ENCODE measurements at regions not wholly inside any gene's neighbourhood (a gene's known extent, or its start where the extent isn't known, plus 50 kb on each side); places are given as distances from the start of the nearest gene placed in this dataset.

DNA sequence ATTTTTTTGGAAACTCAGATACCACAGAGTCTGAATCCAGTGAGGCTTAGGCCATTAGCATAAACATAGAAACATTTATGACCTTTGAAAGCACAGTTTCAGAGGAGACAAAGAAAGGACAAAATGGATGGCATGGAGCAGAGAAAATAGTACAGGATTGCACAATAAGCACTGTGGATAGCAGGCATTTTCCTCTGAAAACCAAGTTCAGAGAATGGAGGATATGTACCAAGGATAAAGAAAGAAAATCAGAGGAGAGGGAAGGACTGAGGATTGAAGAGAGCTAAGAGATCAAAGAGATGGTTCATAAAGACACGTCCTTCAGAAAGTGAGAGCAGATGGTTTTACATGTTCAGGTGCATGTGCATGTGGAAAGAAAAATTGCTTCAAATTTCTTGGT lies 707.2 kb upstream of the CELF2 start:
- DNase-seq (ENCODE audit: low read depth in 2 of 2, low spot score in 1 of 2): no peak

DNA sequence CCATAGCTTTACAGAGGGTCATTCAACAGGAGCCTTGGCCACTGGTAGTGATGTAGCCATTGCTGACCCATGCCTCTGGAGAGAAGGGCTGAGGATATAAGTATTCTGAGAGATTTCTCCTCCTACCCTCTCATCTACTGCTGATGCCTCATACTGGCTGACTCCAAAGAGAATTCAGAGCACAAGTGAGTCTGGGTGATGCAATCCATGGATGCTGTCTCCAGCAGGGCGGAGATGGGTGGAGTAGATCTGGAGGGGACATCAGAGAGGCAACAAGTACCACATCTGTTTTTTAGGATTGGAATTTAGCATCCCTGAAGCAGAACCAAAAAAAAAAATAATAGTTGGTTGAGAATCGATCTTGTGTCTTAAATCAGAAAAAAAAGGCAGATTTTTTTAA lies 705.7 kb upstream of the CELF2 start:
- DNase-seq (ENCODE audit: low read depth in 2 of 2, low spot score in 1 of 2): no peak

DNA sequence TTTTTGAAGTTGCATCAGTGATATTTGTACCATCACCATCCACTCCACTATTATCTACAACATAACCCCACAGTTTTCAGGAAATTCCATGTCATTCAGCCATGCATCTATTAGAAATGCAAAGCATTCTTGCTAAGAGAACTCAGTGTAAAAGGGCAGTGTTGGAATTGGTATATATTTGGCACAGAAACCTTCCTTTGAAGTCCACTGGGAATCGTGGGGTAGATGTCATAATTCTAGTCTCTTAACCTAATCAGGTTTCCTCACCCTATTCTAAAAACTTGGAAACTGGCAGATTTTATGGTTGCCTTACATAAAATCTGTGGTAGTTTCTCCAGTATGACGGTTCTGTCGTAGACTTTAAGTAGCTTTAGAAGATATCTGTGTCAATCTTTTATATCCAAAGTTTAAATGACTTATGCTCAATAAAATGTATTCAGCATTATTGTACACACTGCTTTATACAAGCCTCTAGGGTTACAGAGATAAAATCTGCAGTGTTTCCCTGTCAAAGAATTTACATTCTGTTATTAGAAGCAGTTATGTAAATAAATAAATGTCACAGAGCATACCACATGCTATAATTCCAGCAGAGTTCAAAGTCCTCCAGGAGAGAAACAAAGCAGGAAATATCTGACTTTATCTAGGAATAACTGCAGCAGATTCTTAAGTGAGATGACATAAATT lies 704.4 kb upstream of the CELF2 start:
- DNase-seq (ENCODE audit: low read depth in 2 of 2, low spot score in 1 of 2): no peak

DNA sequence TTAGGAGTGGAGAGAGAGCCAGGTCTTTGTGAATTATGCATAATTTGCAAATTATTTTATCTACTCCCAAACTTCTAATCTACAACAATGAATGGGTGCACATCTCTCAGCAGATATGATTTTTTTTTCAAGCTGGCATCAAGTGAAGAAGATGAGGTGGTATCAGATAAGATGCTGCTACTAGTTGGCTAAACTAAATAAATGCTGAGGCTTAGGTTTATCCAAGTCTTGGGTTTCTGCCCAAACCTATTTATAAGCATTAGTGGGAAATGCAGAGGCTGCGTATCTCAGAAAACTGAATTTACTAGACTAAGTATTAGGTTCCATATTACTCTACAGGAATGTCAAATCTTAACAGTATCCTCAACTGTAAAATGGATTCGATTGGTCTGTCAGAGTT lies 703.0 kb upstream of the CELF2 start:
- DNase-seq (ENCODE audit: low read depth in 2 of 2, low spot score in 1 of 2): no peak

DNA sequence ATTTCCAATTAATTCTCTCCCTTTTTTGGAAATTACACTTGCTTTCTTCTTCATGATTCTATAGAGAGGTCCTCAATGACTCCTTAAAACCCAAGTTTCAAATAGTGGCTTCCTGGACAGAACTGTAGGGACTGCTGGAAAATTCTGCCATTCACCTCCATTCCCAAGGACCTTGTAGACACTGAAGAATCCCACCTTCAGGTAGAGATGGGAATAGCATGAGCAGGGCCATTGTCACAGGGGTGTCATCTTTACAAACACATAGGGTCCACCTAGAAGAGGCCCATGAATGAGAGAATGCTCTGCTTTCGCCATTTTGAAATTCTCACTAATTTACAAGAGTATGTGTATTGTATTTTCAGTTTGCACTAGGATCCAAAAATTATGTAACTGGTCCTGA lies 701.7 kb upstream of the CELF2 start:
- no peak for DNase-seq (ENCODE audit: low read depth in 2 of 2, low spot score in 1 of 2)

DNA sequence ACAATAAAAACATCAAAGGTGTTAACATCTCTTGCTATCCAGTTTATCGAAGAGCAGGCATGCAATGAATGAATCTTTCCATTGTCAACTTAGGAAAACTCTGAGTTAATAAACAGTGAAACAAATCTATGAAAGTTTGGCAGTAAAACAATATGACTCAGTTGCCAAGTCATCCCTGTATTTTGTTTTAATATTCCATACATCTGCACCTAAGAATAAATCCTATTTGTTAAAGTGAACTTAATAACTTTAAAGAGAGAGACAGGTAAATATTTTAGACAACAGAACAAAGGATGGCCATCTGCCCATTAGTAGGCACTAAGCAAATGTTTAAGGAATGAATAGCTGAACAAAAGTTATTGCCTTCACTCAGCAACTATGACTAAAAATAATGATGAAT lies 700.5 kb upstream of the CELF2 start:
- DNase-seq (ENCODE audit: low read depth in 2 of 2, low spot score in 1 of 2): no peak

DNA sequence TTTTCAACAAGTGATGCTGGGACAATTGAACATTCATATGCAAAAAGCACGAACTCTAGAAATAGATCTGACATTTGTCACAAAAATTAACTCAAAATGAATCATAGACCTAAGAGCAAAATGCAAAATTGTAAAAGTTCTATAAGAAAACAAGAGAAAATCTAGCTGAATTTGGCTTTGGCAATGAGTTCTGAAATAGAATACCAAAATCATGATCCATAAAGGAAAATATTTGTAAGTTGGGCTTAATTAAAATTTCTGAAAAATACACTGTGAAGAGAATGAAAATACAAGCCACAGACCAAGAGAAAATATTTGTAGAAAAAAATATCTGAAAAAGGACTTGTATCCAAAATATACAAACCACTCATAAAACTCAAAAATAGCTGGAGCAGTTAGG lies 698.8 kb upstream of the CELF2 start:
- DNase-seq (ENCODE audit: low read depth in 2 of 2, low spot score in 1 of 2): no peak

DNA sequence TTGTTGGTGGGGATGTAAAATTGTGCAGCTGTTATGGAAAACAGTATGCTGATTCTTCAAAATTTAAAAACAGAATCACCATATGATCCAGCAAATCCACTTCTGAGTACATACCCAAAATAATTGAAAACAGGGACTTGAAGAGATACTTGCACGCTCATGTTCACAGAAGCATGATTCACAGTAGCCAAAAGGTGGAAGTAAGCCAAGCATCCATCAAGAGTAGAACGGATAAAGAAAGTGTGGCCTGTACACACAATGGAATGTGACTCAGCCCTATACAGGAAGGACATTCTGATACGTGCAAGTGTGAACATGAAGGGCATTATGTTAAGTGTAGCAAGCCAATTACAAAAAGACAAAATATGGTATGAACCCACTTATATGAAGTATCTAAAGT lies 696.7 kb upstream of the CELF2 start:
- no peak for DNase-seq (ENCODE audit: low read depth in 2 of 2, low spot score in 1 of 2)

DNA sequence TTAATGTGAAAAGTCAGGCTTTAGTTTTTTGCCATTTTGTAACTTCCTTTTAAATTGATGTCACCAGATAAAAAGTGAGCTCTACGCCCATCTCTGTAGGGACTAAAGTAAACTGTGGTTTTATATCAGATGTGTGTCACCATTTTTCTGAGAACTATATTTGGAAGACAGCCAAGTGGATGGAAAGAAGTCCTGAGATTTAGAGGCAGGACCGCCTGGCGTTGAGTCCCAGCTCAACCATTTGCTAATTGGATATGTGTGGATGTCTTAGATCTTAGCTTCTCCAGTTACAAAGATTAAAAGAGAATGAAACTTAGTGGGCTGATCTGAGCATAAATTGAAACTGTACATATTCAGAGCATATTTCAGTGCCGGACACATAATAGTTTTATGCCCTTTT lies 691.6 kb upstream of the CELF2 start:
- no peak for DNase-seq (ENCODE audit: low read depth in 2 of 2, low spot score in 1 of 2)

DNA sequence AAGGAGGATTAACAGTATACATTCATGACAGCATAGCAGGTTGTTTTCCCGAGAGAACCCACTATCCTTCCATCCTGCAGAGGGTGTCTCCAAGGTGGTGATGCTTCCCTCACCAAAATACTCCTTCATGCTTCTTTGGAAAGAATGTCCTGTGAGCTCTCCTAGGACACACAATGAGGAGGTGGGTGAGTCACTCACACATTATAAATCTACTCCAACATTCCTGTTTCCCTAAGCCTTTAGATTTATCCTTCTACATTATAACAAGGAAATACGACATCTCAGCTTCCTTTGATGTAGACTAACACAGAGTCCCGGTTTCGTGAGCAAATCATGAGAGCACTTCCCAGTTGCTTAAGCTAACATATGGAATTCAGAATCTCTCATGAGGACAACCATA lies 689.7 kb upstream of the CELF2 start:
- DNase-seq (ENCODE audit: low read depth in 2 of 2, low spot score in 1 of 2): no peak

DNA sequence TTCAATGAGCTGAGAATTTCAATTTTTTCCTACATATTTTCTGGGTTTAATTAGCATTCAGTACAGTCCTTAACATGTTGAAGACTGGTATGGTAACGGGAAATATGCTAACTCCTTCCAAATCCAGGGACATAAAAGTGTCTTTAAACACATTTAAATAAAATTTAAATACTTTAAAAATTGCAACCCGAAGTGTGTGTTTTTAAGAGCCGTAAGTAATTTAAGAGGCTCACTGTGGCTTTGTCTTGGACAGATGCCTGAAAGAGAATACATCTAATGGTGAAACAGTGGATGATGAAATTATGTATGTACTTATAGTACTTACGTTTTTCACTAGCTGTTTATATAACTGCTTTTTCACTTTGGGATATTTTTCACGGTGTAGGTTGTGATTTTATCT lies 687.3 kb upstream of the CELF2 start:
- DNase-seq (ENCODE audit: low read depth in 2 of 2, low spot score in 1 of 2): no peak

DNA sequence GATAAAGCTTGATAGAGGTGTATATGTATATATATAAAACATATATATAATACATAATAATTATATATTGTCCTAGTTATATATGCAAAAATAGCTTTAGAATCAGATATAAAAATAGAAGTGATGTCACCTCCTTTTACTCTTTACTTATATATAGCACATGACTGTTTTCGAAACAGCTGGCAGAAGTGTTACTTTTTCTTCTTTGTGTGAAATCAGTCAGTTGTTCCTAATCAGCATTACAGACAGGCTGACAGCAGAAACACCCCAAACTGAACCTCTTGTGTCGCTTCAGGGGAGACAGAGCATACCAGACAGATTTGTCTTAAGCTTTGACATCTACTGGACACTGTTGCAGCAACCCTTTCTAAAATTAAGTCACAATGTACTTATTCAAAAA lies 684.9 kb upstream of the CELF2 start:
- DNase-seq (ENCODE audit: low read depth in 2 of 2, low spot score in 1 of 2): no peak

DNA sequence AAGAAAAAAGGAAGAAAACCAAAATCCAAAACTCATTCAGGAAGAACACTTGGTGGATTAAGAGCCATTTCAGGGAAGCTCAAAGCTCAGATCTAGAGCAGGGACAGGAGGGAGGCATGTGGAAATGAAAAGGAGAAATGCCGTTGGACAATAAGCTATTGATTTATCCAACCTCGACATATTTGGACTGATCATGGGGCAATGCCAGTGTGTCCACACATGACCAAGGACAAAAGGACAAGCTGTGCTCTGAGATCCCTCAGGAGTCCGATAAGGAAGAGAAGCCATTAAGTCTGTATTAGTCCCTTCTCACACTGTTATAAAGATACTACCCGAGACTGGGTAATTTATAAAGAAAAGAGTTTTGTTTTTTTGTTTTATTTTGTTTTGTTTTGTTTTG lies 684.0 kb upstream of the CELF2 start:
- DNase-seq (ENCODE audit: low read depth in 2 of 2, low spot score in 1 of 2): no peak

DNA sequence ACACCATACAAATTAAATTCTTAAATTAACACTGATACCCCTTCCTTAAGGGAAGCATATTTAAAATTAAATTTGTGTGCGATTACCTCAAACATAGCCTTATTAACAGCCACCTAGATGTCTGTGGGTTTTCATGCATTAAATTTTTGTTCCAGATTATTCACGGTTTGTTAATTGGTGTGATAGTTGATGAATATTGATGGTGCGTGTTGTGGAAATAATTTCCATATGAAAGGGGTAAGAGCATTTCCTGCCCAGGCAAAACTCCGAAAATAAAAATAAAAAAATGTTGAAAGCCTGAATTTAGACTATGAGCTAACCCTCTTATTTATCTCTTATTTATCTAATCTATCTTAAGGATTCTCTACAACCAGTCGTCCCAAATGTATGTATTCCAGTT lies 679.3 kb upstream of the CELF2 start:
- DNase-seq (ENCODE audit: low read depth in 2 of 2, low spot score in 1 of 2): no peak

DNA sequence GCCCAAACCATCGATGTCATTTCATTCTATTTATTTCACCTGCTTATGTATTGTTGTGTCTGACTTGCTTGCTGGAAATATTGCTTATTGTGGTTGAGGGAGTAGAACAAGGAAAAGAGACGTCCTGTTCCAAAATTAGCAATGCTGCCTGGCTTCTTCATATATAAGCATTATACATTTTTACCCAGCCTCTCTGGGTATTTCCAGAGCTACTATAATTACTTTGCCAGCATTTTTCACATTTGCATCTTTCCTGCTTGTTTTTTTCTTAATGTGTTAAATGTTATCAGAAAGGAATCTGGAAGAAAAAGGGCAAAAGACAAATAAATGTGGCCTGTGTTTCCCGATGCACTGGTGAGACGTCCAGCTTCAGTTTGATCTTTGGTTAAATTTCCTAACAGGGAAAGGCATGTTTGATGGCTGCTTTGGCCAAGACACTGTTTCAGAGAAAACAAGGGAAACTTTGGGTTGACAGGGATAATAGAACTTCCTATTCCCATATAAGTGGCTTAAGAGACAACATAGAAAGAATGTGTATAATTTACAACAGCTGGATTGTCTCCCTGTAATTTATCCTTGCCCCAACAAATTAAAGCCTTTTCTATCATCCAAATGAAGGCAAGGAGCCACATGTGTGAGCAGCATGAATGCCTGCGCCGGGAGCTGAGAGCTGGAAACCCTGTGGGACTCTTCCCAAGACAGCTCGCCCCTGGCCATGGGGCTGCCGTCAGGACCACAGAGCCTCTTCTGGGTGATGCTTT lies 671.1 kb upstream of the CELF2 start:
- no peak for DNase-seq (ENCODE audit: low read depth in 2 of 2, low spot score in 1 of 2)

DNA sequence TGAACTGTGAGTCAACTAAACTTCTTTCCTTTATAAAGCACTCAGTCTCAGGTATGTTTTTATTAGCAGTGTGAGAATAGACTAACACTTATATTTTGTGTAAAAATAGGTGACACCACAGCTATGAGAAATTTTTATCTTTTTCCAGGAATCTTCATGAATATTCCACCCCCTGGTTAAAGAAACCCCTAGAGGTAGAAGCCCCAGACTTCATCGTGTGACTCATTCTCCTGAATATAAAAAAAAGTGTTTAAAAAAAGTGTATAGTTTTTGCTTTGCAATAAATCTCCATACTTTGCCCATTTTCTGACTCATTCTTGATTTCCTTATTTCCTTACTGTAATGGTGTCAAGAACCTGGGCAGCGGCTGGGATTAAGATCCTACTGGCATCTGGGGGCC lies 667.6 kb upstream of the CELF2 start:
- no peak for DNase-seq (ENCODE audit: low read depth in 2 of 2, low spot score in 1 of 2)

DNA sequence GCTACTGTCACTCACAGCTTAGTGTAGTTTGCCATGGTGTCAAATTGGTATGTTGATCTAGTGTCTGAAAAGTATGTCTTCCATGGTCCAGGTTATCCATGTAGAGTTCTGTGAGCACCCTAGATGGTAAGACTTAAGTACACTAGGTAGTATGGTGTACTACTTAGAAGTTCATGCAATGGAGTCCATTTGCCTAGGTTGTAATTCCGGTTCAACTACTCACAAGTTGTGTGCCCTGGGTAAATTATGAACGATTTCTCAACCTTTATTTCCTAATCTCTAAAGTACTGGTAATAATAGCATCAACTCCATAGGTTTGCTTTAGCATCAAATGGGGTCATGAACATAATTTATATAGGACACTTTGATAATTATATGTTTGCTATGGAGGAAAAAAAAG lies 666.2 kb upstream of the CELF2 start:
- no peak for DNase-seq (ENCODE audit: low read depth in 2 of 2, low spot score in 1 of 2)

DNA sequence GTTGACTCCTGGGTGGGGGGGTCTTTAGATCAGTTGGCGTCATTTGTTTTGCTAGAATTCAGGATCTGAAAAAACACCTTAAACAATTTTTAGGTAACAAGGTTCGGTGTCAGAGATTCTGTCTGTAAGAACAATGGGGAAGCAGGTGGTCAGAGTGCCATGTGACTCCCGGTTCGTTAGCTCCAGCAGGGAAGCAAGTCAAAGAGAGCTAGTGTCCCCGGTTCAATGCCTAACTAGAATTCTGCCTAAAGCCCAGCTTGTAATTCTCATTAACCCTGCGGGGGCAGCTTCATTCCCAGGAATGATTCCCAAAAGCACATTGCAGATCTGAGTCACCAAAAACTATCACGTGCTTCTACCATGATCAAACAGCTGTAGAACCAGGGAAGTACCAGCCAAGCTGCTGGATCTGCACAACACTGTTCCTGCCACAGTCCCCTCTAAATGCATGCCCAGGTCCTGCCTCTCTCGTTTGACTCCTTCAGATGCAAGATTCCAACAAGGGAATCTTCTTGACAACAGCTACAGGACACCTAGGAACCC lies 664.3 kb upstream of the CELF2 start:
- no peak for DNase-seq (ENCODE audit: low read depth in 2 of 2, low spot score in 1 of 2)

DNA sequence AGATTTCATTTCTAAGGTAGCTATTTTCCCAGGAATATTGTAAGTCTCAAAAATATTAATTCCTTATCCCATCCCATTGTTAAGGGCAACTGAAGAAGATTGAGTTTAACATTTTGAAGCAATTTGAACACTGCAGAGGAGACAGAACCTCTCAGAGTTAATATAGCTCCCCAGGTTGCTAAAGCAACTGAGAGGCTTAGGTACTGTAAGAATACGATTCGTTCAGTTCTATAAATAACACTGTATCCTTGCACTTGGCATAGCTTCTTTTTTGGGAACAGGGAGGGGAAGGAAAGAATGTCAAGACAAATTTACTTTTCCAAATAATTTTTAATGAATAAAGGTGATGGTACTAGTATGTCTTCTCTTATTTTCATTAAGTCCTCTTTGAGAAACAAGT lies 658.4 kb upstream of the CELF2 start:
- DNase-seq (ENCODE audit: low read depth in 2 of 2, low spot score in 1 of 2): no peak

DNA sequence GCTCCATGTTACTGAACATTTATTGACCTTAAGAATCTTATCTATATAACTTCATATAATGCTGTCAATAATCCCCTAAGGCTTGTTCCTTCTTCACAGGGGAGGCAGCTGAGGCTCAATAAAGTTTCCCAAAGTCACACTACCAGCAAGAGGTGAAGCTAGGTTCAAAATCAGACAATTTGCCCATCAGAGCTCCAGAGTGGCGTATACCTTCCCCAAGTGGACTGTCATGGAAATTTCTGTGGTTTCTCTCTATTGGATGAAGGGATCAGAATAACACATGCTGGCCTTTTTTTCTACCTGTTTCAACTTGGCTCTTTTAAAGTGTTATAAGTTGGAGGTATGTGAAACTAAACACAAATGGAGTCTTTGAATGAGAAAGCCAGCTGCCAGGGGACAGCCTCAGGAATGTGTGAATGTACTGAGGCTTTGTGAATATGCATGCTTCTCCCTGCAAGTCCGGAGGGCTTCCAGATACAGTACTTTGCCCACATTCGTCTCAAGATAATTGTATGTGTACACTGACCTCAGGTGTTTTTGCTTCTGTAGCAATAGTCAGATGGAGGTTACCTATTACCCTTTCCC lies 656.3 kb upstream of the CELF2 start:
- DNase-seq (ENCODE audit: low read depth in 2 of 2, low spot score in 1 of 2): no peak

DNA sequence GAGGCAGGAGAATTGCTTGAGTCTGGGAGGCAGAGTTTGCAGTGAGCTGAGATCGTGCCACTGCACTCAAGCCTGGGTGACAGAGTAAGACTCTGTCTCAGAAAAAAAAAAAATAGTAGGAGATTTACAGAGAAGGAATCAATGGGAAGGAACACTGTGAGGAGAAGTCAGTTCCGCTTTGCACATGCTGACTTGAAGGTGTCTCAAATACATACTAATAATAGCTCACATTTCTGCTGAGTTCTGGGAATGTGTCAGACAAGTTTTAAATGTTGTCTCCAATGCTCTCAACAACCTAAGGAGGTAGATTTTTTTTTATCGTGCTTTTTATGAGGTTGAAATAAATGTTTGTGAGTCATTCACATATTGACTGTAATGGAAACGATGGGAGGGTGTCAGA lies 654.9 kb upstream of the CELF2 start:
- no peak for DNase-seq (ENCODE audit: low read depth in 2 of 2, low spot score in 1 of 2)

DNA sequence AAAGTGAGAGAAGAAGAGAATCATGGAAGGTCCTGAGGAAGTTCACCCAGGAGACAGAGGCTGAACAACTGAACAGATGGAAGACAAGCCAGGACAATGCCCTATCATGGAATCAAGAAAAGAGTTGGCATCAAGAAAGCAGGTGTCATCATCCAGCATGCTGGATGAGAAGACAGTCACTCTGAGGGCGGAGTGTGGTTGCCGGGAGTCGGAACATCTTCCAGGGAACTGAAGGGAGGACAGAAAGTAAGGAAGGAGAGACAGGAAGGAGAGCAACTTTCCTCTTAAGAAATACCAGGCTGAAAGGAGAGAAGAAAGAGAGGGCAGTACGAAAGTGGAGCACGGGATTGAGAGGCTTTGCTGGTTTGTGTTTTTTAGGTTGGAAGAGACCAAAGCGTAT lies 654.5 kb upstream of the CELF2 start:
- no peak for DNase-seq (ENCODE audit: low read depth in 2 of 2, low spot score in 1 of 2)

DNA sequence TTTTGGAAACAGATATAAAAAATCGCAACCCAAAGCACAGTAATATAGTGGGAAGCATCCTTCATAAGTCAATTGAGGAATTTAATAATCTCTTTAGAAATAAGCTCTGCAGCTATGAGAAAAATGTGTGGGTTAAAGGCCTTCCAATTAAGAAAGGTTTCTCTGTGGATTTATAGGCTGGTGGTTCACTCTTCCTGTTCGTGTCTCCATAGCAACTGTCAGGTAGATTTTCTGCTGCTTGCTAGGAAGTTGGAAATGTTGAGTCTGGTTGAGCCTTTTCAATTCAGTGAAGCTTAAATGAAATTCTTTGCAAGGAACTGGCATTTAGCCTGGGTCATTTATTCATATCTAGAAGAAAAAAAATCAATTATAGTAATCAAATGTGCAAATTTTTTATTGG lies 652.8 kb upstream of the CELF2 start:
- no peak for DNase-seq (ENCODE audit: low read depth in 2 of 2, low spot score in 1 of 2)
